Activated CD4-positive, alpha-beta T cell treated with anti-CD3 and anti-CD28 coated beads for 48 hours (primary cell): ENCODE measurements at regions not wholly inside any gene's neighbourhood (a gene's known extent, or its start where the extent isn't known, plus 50 kb on each side); places are given as distances from the start of the nearest gene placed in this dataset.

Experiments used
- DNase-seq: peaks from one replicate; pipeline ENCODE4 v3.0.0-alpha.2; 2020

DNA sequence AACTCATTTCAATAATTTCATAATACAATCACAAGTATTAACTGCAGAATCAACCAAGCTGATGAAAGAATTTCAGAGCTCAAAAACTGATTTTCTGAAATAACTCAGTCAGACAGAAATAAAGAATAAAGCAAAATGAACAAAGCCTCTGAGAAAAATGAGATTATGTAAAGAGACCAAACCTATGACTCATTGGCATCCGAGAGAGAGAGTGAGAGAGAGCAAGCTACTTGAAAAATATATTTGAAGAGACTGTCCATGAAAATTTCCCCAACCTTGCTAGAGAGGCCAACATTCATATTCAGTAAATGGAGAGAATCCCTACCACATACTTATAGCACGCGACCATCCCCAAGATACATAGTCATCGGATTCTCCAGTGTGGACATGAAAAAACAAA lies 1376.4 kb downstream of the CDH11 start:
- no peak for DNase-seq

DNA sequence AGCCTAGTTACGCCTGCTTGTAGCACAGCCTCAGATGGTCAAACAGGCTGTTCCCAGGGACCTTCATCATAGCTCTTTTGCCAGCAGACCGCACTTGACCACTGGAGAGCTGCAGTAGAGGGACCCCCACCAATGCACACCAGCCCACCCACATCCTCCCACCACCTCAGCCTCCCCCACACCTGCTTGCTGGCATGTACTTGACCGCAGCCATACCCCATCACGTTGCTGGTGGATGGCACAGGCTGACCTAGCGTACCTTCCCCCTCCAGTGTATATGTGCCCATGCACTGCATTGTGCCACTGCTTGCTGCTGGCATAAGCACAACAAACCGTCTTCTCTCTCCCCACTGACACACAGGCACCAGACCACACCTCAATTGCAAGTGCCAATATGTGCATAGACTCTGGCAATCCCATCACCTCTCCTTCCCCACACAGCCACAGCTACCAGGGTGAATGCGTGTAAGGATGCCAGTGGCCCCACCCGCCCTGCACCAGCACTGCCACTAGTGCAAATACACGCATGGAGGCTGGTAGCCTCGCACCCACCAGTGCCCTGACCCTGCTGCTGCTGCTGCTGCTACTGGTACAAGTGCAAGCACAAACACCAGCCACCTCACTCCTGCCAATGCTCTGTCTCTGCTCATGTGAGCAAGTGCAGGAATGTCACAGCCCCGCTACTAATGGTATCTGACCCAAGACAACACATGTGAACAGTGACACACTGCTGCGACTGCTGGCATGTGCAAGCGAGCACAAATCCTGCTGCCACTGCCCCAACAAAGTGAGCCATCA lies 1377.6 kb downstream of the CDH11 start:
- DNase-seq, result no peak

DNA sequence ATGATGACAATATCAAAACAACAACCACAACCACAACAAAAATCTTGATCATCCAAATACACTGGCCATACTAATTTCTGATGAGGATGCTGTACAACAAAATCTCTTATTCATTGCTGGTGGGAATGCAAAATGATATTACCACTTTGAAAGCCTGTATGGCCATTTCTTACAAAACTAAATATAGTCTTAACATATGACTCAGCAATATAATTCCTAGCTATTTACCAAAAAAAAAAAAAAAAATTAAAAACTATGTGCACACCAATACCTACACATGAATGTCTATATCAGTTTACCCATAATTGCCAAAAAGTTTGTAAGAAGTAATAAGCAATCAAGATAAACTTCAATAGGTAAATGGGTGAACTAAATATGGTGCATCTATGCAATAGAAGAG lies 1379.7 kb downstream of the CDH11 start:
- DNase-seq, result no peak

DNA sequence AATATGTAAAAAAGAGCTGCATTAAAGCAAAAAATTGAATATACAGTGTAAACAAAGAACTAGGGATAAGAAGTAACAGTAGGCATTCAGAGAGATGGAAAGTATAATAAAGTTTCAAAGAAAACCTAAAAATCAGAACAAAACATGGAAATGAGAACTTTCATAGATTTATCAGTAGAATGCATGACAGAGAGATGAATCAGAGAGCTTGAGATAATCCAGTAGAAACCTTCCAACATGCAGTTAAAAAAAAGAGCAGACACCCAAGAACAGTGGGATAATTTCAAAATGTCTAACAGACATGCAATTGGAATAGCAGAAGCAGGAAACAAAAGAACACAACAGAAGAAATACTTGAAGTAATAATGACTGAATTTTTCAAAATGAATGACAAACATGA lies 1384.2 kb downstream of the CDH11 start:
- DNase-seq, result no peak

DNA sequence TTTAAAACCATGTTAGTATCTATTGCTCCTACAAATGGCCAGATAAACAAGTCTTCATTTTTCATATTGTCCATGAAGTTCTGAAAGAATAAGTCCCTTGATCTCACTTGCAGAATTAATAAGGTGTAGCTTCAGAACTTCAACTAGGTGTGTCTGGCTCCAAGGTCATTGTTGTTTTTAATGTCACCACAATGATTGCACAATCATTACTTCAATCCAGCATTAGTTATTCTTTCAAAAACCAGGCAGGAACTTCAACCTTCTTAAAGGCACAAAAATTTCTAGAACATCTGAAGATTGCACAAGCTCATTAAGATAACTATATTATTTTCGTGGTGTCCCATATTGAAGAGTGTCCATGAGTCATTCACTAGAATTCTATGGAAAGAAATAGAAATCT lies 1386.4 kb downstream of the CDH11 start:
- DNase-seq, result no peak

DNA sequence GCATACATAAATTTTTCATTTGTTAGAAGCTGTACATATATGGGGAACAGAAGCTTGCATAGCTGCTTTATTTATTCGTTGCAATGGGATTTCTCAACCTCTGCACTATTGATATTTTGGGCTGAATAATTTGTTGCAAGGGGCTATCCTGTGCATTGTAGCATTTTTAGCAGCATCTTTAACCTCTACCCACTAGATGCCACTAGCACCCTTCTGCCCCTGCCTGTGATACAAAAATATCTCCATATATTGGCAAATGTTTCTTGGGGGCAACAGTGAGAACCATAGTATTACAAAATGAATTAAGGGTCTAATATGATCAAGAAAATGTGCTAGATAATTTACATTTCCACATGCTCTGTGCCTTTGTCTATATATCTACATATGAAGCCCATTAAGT lies 1401.0 kb downstream of the CDH11 start:
- DNase-seq, result no peak

DNA sequence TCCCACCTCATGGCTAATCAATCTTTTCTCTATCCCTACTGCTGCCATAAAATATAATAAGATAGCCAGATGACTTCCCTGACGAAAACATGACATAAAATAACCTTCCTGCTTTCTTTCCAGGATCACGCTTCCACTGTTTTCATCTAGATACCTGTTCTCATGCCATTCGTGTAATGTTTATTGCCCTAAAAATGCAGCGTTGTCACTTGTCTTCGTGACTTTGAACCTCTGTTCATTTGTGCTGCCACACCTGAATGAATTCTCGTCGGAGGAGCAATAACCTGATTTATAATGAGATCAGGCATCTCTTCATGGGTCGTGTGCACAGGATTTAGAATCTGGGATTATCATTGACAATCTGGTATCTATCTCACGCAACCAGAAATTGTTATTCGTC lies 1401.9 kb downstream of the CDH11 start:
- no peak for DNase-seq

DNA sequence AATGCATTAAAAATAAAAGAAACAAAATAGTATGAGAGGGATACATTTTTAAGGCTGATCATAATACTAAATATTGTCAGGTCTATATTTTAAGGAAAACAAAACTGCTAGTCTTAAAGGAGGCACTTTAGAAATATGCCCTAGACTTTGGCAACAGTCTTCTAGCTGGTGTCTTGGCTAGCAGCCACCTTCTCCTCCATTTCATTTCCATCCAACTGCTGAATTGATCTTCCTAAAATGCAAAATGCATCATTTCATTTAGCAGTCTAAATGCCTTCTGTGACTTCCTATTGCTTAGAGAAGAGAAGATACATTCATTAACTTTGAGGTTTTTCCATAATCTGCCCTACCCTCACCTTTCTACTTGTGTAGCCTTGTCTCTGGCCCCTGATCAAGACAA lies 1404.1 kb downstream of the CDH11 start:
- no peak for DNase-seq

DNA sequence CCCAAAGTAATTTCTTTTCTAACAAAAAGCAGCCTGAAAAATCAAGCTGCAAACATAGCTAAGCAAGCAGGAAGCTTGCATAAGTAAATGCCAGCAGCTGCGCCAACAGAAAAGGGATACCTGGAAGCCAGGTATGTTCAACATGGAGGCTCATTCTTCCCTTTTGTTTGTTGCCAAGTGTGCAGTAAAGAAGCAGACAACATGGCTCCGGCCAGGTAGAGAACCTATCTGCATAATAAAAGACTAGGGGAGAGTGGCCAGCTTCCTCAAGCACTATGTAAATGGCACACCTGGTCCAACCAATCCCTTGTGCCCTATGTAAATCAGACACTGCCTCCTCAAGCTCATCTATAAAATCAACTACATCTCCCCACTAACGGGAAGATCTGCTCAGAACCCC lies 1407.0 kb downstream of the CDH11 start:
- no peak for DNase-seq

DNA sequence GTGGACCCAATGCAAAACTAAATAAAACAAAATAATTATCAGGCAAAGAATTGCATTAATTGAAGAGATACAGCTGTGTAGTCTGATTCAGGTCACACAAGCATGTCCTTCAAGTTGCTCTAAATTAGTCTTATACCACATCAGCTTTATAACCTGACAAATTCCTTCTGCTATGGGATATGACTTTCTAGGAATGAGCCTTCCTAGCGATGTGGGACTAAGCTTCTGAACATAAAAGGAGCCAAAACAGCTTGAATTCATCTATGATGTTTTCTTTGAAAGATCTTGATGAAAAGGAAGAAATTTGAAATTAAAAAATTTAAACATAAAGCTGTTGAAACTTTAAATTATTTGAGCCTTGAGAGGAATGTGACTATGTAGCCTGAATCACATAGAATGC lies 1409.1 kb downstream of the CDH11 start:
- no peak for DNase-seq

DNA sequence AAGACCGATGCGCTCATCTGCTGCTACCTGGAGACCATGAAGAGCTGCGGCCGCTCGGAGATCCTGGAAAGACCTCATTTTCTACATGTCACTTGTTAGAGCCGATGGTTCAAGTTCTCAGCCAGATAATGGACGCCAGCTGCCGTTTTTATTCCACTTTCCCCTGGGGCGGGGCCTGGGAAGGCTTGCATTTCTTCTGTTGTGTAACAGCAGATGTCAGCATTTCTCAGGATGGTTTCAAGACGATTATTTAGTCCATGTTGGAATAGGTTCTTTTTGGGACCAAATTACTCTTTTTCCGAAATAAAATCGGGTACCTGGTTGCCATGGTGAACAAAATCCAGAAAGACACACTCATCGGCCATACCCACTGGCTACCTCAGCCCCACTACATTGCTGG lies 1418.3 kb downstream of the CDH11 start:
- no peak for DNase-seq

DNA sequence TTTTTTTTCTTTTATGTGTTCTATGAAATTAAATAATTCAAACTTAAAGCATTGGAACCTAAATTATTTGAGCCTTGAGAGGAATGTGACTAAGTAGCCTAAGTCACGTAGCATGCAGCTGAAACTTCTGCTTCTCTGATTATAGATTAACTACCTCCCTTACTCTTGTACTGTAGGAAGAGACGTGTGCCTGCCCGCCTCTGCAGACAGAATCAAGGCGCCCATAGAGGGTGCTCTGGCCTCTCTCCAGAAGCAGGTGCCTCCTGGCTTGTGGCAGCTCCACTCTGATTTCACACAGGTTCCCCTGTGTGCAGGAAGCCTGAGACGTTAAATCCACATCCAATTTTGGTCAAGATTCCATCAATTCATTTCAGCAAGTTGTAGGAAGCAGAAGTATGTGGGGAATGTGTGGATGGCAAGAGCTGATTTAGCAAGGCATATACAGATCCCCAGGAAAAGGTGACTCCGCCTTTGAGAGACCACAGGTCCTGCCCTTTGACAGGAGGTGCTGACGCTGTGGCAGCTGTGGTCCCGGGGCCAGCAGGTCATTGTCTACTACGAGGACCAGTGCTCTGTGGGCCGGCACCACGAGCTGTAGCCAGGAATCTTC lies 1418.8 kb downstream of the CDH11 start:
- no peak for DNase-seq

DNA sequence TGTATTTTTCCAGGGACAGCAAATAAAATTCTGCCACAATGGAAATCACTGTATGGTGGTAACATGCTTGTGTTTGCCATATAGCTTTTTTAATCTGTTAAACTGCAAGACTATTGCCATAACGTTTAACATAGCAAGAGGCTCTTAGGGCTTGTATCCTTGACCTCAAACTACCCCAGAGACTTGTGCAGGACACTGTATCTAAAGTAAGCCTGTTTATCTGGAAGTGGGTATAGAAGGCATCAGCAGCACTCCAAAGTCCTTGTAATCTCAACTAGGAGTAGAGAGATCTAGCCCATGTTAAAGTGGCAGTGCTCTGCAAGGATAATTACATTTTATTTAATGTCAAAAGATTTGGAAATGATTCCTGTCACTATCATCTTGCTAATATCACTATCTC lies 1424.1 kb downstream of the CDH11 start:
- no peak for DNase-seq

DNA sequence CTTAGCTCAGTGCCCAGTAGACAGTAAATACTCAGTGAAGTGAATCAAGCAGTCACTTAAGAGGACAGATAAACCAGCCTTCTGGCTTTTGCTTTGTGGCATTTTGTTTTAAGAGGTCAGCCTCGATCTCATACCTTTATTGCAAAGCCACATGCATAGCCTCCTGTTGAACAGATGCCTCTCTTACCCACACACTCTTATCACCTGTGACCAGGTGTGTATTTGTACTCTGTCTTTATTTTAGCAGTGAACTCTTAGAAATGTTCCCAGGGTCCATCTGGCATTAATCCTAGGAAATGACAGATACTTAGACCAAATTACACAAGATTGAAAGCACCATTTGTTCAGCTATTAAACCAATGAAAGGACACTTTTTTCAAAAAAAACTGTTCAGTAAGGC lies 1426.5 kb downstream of the CDH11 start:
- no peak for DNase-seq

DNA sequence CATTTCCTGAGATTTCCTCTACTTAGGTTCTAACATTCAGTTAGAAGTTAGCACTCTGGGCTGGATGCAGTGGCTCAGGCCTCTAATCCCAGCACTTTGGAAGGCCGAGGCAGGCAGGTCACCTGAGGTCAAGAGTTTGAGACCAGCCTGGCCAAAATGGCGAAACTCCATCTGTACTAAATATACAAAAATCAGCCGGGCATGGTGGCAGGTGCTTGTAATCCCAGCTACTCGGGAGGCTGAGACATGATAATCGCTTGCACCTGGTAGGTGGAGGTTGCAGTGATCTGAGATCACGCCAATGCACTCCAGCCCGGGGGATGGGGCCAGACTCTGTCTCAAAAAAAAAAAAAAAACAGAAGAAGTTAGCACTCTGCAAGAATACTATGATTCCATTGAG lies 1430.9 kb downstream of the CDH11 start:
- no peak for DNase-seq

DNA sequence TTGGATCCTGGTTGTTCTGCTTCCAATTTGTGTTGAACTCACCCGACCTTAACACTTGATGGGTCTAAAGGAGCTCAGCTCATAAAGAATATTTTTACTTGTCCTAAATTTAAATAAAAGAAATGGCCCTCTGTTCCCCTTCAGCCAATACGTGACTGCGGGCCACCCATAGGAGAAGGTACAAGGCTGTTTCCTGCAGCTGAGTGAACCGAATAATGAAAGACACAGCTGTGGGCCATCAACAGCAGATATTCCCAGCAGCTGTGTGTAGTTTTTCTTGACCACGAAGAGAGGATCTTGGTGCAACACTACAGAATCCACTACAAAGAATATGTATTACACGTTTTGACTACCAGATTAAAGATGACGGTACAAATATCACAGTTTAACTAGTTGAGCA lies 1431.6 kb downstream of the CDH11 start:
- DNase-seq, result no peak

DNA sequence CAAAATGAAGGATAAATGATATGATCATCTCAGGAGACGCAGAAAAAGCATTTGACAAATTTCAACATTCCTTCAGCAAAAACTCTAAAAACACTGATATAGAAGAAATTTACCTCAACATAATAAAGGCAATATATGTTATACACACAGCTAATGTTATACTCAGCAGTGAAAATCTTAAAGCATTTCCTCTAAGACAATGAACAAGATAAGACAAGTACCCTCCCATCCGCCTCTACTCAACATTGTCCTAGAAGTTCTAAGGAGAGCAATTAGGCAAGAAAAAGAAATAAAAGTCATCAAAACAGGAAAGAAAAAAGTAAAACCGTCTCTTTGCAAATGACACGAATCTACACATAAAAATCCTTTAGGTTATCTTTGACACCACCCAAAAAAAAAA lies 1432.8 kb downstream of the CDH11 start:
- no peak for DNase-seq

DNA sequence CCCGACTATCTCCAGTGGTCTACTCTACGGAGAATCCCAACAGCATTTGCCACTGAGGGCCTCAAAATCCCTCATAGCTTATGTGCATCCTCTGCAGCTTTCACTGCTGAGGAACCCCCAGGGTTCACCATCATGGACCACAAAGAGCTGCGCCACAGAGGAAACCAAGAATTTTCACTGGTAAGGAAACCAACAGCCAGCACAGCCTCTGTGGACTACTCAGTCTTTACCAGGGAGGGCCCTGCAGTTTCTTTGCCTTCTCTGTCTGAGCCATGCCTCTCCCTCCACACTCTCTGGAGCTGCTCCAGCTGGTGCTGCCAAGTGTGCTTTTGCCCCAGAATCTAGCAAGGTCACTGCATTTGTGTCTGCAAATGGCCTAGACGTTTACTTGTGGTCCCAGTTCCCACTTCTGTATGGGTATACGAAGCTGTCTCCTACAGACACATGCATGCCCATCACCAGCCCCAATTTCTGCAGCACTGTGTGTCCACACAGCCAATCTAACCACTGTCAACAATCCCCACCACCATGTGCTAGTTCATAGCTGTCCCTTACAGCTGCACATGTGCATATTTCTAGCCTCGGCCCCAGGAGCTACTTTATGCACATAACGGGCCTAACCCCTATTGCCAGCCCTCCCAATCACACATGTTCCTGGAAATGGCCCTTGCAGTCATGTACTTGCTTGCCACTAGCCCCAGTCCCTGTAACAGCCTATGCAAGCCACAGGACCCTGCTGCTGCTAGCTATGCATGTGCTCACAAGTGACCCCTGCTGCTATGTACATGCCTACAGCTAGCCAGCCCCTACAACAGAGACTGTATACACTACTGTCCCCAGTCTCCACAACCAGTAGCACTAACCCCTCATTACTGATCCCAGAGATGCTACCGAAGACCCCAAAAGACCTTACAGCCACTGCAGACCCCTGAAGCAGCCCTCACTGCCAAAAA lies 1437.4 kb downstream of the CDH11 start:
- DNase-seq, result no peak

DNA sequence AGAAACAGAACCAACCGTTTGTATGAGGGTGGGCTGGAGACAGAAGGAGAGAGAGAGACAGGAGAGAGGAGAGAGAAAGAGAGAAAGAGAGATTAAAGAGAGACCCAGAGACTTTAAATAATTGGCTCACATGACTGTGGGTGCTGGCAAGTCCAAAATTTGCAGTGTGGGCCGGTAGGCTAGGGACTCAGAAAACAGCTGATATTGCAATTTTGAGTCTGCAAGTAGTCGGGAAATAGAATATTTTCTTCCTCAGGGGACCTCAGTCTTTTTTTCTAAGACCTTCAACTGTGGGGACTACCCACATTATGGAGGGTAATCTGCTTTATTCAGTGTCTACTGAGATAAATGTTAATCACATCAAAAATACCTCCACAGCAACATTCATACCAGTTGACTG lies 1439.0 kb downstream of the CDH11 start:
- no peak for DNase-seq

DNA sequence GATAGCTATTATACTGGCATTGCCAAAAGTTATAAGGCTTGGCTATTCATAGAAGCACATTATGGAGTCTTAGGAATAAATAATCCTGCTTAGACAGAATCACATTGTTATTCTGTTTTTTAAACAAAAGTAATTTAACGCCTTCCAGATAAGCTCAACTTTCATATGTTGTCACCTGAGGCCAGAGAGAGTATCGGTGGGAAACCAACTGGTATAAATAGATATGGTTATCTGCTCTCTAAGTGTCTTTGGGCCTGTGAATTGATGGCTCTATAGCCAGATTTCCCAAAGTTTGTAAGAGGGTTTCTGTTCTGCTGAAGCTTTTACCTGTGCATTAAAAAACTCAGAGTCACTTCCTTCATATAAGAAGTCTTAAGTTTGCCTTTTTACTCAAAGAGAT lies 1449.4 kb downstream of the CDH11 start:
- no peak for DNase-seq

DNA sequence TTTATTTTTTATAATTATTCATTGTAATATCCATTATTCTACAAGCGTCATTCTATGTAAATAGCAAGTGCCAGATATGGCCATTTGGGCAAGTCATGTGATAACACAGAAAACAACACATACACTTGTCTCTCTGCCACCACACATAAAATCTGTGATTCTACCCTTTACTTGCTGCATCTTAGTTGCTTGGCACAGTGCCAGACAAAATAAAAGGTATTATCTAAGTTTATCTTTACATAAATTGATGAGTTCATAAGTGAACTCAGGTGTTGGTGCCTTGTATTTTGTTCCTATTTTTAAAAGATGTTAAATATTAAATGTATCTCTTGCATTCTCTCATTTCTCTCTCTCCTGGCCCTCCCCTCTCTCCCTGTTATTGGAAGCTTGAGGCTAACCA lies 1458.7 kb downstream of the CDH11 start:
- DNase-seq, result no peak

DNA sequence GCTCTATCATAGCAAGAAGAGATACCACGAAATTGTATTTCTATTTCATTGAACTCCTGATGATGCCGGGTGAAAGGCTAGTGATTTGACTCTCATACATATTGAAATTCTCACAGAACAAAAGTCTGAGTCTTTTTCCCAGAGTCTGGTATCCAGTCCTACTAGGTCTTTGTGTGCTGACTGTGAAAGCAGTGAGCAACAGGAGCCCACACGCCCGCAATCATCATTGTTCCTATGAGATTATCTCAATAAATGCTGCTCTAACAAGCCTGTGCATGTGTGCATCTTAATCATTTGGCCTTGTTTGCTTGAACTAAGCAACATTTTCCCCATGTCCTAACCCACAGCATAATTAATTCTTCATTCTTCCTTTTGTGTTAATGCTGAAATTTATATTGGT lies 1466.0 kb downstream of the CDH11 start:
- DNase-seq, result no peak

DNA sequence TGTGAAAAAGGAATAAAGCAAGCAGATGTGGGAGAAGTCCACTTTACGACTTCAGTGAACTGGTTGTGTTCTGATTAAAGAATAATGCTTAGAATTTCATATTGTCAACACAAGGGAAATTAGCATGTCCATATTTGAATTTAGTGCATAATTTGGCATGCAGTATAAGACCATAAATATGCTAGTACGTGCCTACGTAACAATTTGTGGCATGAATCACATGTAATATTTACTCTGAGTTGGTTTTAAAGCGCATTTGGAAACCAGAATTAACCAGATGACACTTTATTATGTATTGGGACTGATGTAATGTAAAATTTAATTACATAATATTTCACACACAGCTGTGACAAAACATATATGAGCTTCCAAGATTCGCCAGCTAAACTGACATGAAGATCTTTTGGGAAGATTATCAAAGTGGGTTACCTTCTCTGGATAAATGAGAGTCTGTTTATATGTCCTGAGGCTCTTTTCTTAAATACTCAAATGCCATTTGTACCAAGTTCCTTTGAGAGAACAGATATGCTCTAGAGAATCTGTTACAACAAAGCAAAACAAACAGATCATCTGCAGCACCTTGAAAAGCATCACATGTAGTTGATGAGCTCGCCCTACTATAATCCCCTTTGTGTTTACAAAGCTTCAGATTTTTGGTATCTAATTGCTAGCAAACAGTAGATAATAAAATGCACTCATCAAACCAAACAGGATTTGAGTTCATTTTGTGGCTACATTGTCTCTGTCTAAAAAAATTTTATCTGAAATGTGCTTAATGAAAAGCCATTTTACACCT lies 1468.6 kb downstream of the CDH11 start:
- no peak for DNase-seq
